ENCODE measurements at regions not wholly inside any gene's neighbourhood (a gene's known extent, or its start where the extent isn't known, plus 50 kb on each side); places are given as distances from the start of the nearest gene placed in this dataset.

GRCh38 chr11:109804911-109805310 is 288.3 kb upstream of the ZC3H12C start:
- no peak for TF ChIP-seq CTCF (IDR thresholded peaks at IDR 0.05)
- TF ChIP-seq EZH2phosphoT487 (IDR thresholded peaks at IDR 0.05), result no peak
- TF ChIP-seq EZH2 (IDR thresholded peaks at IDR 0.05), result no peak
